K562 (cell line): ENCODE measurements at regions not wholly inside any gene's neighbourhood (a gene's known extent, or its start where the extent isn't known, plus 50 kb on each side); places are given as distances from the start of the nearest gene placed in this dataset.

Experiments
- ATAC-seq: fragments of 200-7000 bp; cut with Tn5 transposase; 3 replicates; pipeline ENCODE4 v1.9.1; 2020; ENCODE audit warnings: moderate library complexity
- BruUV-seq: library from RNA; stranded (reverse); fragments of 400-500 nt; replicated peaks from 2 replicates; lab custom pipeline; 2021; lab: Mats Ljungman, UMichigan
- CTCF ChIA-PET: fragments of 300-600 bp; formaldehyde crosslinking; extraction: SDS; loops from one replicate; lab custom pipeline; 2021; ENCODE audit warnings: low intra/inter-chr PET ratio; lab: Yijun Ruan, JAX
- POLR2A ChIA-PET: fragments of 300-600, 350-650 bp; sonication (Branson Sonifier 250); formaldehyde crosslinking; extraction: SDS; loops from one replicate; lab custom pipeline; 2021; ENCODE audit warnings: antibody characterized with exemption, inconsistent platforms; lab: Yijun Ruan, JAX
- DNase-seq, 4 experiments: peaks; one replicate each; pipeline versions ENCODE4 v3.0.0 to v3.0.0-alpha.2; 2011 to 2018; ENCODE audit warnings: low spot score in 3 of 4, mixed read lengths in 3 of 4; ENCODE audit errors: extremely low read depth in 1 of 4
- FAIRE-seq: peaks from 2 replicates; lab custom pipeline; 2011; peaks lifted over from hg19 to GRCh38; lab: Jason Lieb, UNC
- H2AFZ ChIP-seq: 2 replicates; pipeline ENCODE4 v1.6.0; 2011; ENCODE audit warnings: low read depth, low read length, control low read depth, inconsistent platforms
- H3K27ac ChIP-seq: fragments of 200-600 bp; 3 replicates; pipeline ENCODE4 v1.8.0; 2011; ENCODE audit warnings: low read depth, mild to moderate bottlenecking, control low read depth, inconsistent platforms, low read length, moderate library complexity, mixed read lengths; ENCODE audit errors: extremely low read depth
- H3K27me3 ChIP-seq, 2 experiments: fragments of 300-600 bp in 1 of 2; 2 replicates in 1 of 2; 3 replicates in 1 of 2; pipeline versions ENCODE4 v1.6.0 to v1.8.0; 2011; ENCODE audit warnings: inconsistent platforms in 2 of 2, low read length in 2 of 2, mild to moderate bottlenecking in 1 of 2, mixed read lengths in 1 of 2, moderate library complexity in 1 of 2; ENCODE audit not compliant: control insufficient read depth in 2 of 2, insufficient read depth in 2 of 2
- H3K36me3 ChIP-seq: fragments of 300-600 bp; 3 replicates; pipeline ENCODE4 v1.8.0; 2011; ENCODE audit warnings: mild to moderate bottlenecking, low read length, inconsistent platforms; ENCODE audit not compliant: control insufficient read depth, insufficient read depth
- H3K4me1 ChIP-seq, 2 experiments: fragments of 200-600 bp in 1 of 2; replicated peaks in 1 of 2; 2 replicates in 1 of 2; 3 replicates in 1 of 2; pipeline versions ENCODE4 v1.5.1 to v1.8.0; 2011; ENCODE audit warnings: inconsistent platforms in 2 of 2, low read length in 2 of 2, mild to moderate bottlenecking in 1 of 2, mixed read lengths in 1 of 2, moderate library complexity in 1 of 2; ENCODE audit not compliant: control insufficient read depth in 2 of 2, insufficient read depth in 2 of 2
- H3K4me2 ChIP-seq: 2 replicates; pipeline ENCODE4 v1.6.1; 2011; ENCODE audit warnings: low read length, control low read depth, inconsistent platforms, mixed read lengths; ENCODE audit not compliant: insufficient read depth
- H3K4me3 ChIP-seq: fragments of 200-600 bp; sonication (generic), shearing (Covaris generic); 2 replicates; pipeline ENCODE4 v1.5.1; 2016; ENCODE audit warnings: control low read depth, inconsistent platforms
- H3K79me2 ChIP-seq: fragments of 200-600 bp; 3 replicates; pipeline ENCODE4 v1.8.0; 2011; ENCODE audit warnings: low read length, inconsistent platforms; ENCODE audit not compliant: control insufficient read depth, insufficient read depth
- H3K9ac ChIP-seq, 2 experiments: 2 replicates each; pipeline versions ENCODE4 v1.6.0 to v1.6.1; 2011; ENCODE audit warnings: low read depth in 2 of 2, low read length in 2 of 2, control low read depth in 1 of 2, inconsistent platforms in 1 of 2, mild to moderate bottlenecking in 1 of 2, mixed read lengths in 1 of 2; ENCODE audit not compliant: insufficient read depth in 1 of 2
- H3K9me1 ChIP-seq: one replicate; pipeline ENCODE4 v1.6.0; 2011; ENCODE audit warnings: inconsistent platforms, mild to moderate bottlenecking, low read length, moderate library complexity; ENCODE audit not compliant: control insufficient read depth, insufficient read depth
- H3K9me3 ChIP-seq: replicated peaks from 2 replicates; pipeline ENCODE4 v1.5.1; 2011; ENCODE audit warnings: low read depth, low read length, inconsistent platforms; ENCODE audit not compliant: control insufficient read depth, insufficient read depth
- H4K20me1 ChIP-seq: replicated peaks from 2 replicates; pipeline ENCODE4 v1.6.1; 2011; ENCODE audit warnings: low read length, inconsistent platforms, mixed read lengths; ENCODE audit not compliant: control insufficient read depth, insufficient read depth
- CXXC5 ChIP-seq: fragments of 250-450 bp; sonication (Bioruptor Pico); IDR thresholded peaks from 2 replicates; pipeline ENCODE4 v1.8.0; 2022; ENCODE audit warnings: inconsistent platforms, mild to moderate bottlenecking, moderate library complexity
- ZNF263 ChIP-seq: sonication (generic); formaldehyde crosslinking; IDR thresholded peaks from 2 replicates; pipeline ENCODE4 v1.8.0; 2022; ENCODE audit warnings: mild to moderate bottlenecking, missing genetic modification reagents, borderline replicate concordance
- WGBS: fragments of 100-300 bp; shearing (Covaris generic); methylation state at CpG from one replicate; pipeline ENCODE4 v1.1.6; 2016; ENCODE audit warnings: low coverage, mixed read lengths; ENCODE audit not compliant: insufficient coverage; ENCODE audit errors: missing lambda C conversion rate; 5-methylcytosine and 5-hydroxymethylcytosine counted together
- in situ Hi-C: fragments of 300-500 bp; cut with MboI; formaldehyde crosslinking; loops from 4 replicates; pipeline ENCODE4 v1.15.0; 2018; ENCODE audit warnings: inconsistent platforms, mixed read lengths
- intact Hi-C: fragments of 100-400 bp; cut with micrococcal nuclease; formaldehyde crosslinking; loops from 2 replicates; pipeline ENCODE4 v1.14.2; 2022
- TF ChIP-seq, protein P1 (sequence below): sonication (generic); formaldehyde crosslinking; IDR thresholded peaks from 2 replicates; pipeline ENCODE4 v1.8.0; 2022; ENCODE audit warnings: missing genetic modification reagents, mild to moderate bottlenecking, moderate library complexity, borderline replicate concordance

DNA sequence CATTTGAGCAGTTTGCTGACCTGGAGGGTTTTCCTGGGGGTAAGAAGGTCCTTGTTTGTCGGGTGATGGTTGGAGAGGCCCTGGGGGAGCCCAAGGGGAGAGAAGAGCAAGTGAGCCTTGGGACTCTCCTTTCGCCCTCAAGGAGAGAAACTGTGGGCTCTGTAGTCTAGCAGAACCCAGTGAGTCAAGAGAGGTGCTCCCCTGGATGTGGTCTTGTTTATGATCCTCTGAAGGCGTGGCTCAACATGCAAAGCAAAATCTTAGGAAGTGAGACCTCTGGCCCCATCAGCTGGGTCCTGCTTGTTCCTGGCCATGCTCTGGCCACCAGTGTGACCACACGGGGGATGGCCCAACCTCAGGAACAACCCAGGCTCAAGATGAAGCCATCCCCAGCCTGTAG lies 66.5 kb upstream of the ALX4 start:
- BruUV-seq = no TSS peak
- no peak overlapping the region for H3K4me2 ChIP-seq
- intact Hi-C loops (no loop called here), in situ Hi-C loops (no loop called here)
- DNase-seq (no peak), ATAC-seq (peak; percentile 27; the same call in 2 of the 3 replicates), FAIRE-seq (no peak)
- CTCF ChIA-PET = no interaction called here
- H3K4me1 ChIP-seq = peaks cover 0 to 13% of the 10 kb centered on the region in 2 experiments; a peak in 3 of 5 replicates
- no peak overlapping the region for H3K4me3 ChIP-seq
- no peaks in the 10 kb centered on the region for H3K79me2 ChIP-seq
- no peak overlapping the region for H3K9ac ChIP-seq
- peaks cover 2 to 27% of the 10 kb centered on the region in 2 experiments; a peak in 3 of 5 replicates for H3K27me3 ChIP-seq
- no peaks in the 10 kb centered on the region for H3K9me3 ChIP-seq
- H3K9me1 ChIP-seq = no peaks in the 10 kb centered on the region
- H3K27ac ChIP-seq = no peak overlapping the region
- H4K20me1 ChIP-seq = peaks cover 3% of the 10 kb centered on the region; the same call in 1 of the 2 replicates
- 25% methylated on average over 3 of the region's 4 CpGs for WGBS
- no peak overlapping the region for H2AFZ ChIP-seq
- no peak for TF ChIP-seq CXXC5
- TF ChIP-seq ZNF263 (CRISPR knock-in tag) = peak; percentile 70
- TF ChIP-seq, protein P1, sequence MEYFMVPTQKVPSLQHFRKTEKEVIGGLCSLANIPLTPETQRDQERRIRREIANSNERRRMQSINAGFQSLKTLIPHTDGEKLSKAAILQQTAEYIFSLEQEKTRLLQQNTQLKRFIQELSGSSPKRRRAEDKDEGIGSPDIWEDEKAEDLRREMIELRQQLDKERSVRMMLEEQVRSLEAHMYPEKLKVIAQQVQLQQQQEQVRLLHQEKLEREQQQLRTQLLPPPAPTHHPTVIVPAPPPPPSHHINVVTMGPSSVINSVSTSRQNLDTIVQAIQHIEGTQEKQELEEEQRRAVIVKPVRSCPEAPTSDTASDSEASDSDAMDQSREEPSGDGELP = peak; percentile 43; the same call in 1 of the 2 replicates
- H3K36me3 ChIP-seq = no peaks in the 10 kb centered on the region
- POLR2A ChIA-PET = no interaction called here

DNA sequence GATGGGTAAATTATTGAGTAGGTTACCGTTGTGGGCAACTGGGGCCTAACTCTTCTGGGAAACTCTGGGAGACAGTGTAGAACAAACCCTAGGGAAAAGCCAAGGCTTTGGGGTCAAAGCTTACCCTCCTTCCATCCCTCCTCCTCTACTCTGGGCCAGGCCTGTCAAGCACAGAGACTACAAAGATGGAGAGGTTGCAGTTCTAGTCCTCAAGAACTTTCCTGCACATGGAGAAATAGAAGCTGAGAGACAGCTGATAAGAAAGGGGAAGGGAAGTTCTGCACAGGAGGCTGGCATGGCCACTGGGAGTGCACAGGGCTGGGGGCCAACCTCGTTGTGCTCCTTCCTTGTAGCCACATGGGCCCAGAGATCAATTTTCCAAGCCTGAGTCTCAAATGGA lies 67.2 kb upstream of the ALX4 start:
- Histone ChIP-seq H3K4me1 (peaks cover 0 to 13% of the 10 kb centered on the region in 2 experiments; a peak in 3 of 5 replicates), H3K36me3 (no peaks in the 10 kb centered on the region), H3K27ac (no peak overlapping the region), H3K4me3 (no peak overlapping the region), H4K20me1 (peaks cover 3% of the 10 kb centered on the region; the same call in 1 of the 2 replicates), H3K9me3 (no peaks in the 10 kb centered on the region), H3K27me3 (peaks cover 4 to 34% of the 10 kb centered on the region in 2 experiments; a peak in 3 of 5 replicates), H3K79me2 (no peaks in the 10 kb centered on the region), H3K9me1 (no peaks in the 10 kb centered on the region), H3K9ac (no peak overlapping the region), H2AFZ (no peak overlapping the region), H3K4me2 (no peak overlapping the region)
- in situ Hi-C loops = no loop called here
- ChIA-PET CTCF (no interaction called here), POLR2A (interaction anchor here (0.6 to 1.2 kb wide), 3 partner anchors 14 to 207 kb away, joined by 3 read pairs; no protein-coding TSS in a partner anchor)
- WGBS = 13% methylated on average over 2 of the region's 2 CpGs
- peak in 1 of 4 experiments; percentile 22 for DNase-seq
- FAIRE-seq = no peak
- peak; percentile 39 for ATAC-seq
- BruUV-seq = no TSS peak
- intact Hi-C loops = no loop called here
